NCI-H748 (cell line): ENCODE measurements at regions not wholly inside any gene's neighbourhood (a gene's known extent, or its start where the extent isn't known, plus 50 kb on each side); places are given as distances from the start of the nearest gene placed in this dataset.

ENCODE experiments used
- DNase-seq: peaks from one replicate; lab custom pipeline; 2025; ENCODE audit not compliant: unreplicated experiment; lab: John Stamatoyannopoulos, UW

GRCh38 chr11:112831969-112832766 is 129.1 kb upstream of the NCAM1 start:
- DNase-seq = no peak

- DNase-seq = peak; percentile 12
Observed at GRCh38 chr11:112834277-112834755, 126.9 kb upstream of the NCAM1 start.

- no peak for DNase-seq
Observed at GRCh38 chr11:112835591-112836255, 125.5 kb upstream of the NCAM1 start.

- DNase-seq = no peak
Observed at GRCh38 chr11:112836256-112836602, 125.0 kb upstream of the NCAM1 start.

- DNase-seq = peak; percentile 67
Observed at GRCh38 chr11:112837162-112837826, 123.9 kb upstream of the NCAM1 start.

- DNase-seq = no peak
Observed at GRCh38 chr11:112839051-112839450, 122.2 kb upstream of the NCAM1 start.

GRCh38 chr11:112841729-112842128 is 119.5 kb upstream of the NCAM1 start:
- no peak for DNase-seq

- no peak for DNase-seq
Observed at GRCh38 chr11:112842151-112842550, 119.1 kb upstream of the NCAM1 start.

- no peak for DNase-seq
Observed at GRCh38 chr11:112844517-112844916, 116.7 kb upstream of the NCAM1 start.

- no peak for DNase-seq
Observed at GRCh38 chr11:112847568-112847967, 113.7 kb upstream of the NCAM1 start.

- no peak for DNase-seq
Observed at GRCh38 chr11:112852143-112852866, 108.9 kb upstream of the NCAM1 start.

GRCh38 chr11:112856133-112856532 is 105.1 kb upstream of the NCAM1 start:
- no peak for DNase-seq

GRCh38 chr11:112856591-112856990 is 104.6 kb upstream of the NCAM1 start:
- DNase-seq = no peak

GRCh38 chr11:112858289-112859023 is 102.8 kb upstream of the NCAM1 start:
- DNase-seq = no peak

- no peak for DNase-seq
Observed at GRCh38 chr11:112859787-112860186, 101.4 kb upstream of the NCAM1 start.

- no peak for DNase-seq
Observed at GRCh38 chr11:112861356-112861755, 99.9 kb upstream of the NCAM1 start.

- DNase-seq = no peak
Observed at GRCh38 chr11:112863305-112863704, 97.9 kb upstream of the NCAM1 start.

- no peak for DNase-seq
Observed at GRCh38 chr11:112864672-112865071, 96.5 kb upstream of the NCAM1 start.

GRCh38 chr11:112871909-112872500 is 89.2 kb upstream of the NCAM1 start:
- peak; percentile 75 for DNase-seq

- no peak for DNase-seq
Observed at GRCh38 chr11:112874980-112875379, 86.2 kb upstream of the NCAM1 start.
